Uterus (tissue), 2 donors: ENCODE measurements at regions not wholly inside any gene's neighbourhood (a gene's known extent, or its start where the extent isn't known, plus 50 kb on each side); places are given as distances from the start of the nearest gene placed in this dataset.

Experiments
- CTCF ChIP-seq, 4 experiments: fragments of 200-600 bp in 2 of 4; fragments of 450-650 bp in 2 of 4; sonication (generic) in 2 of 4; IDR thresholded peaks; one replicate each; pipeline ENCODE4 v1.5.1; 2016 to 2019; ENCODE audit warnings: antibody characterized with exemption in 4 of 4, mild to moderate bottlenecking in 2 of 4, moderate library complexity in 1 of 4
- POLR2A ChIP-seq, 2 donors: fragments of 450-650 bp; IDR thresholded peaks; one replicate each; pipeline ENCODE4 v1.6.1; 2016; ENCODE audit warnings: antibody characterized with exemption in 2 of 2, mild to moderate bottlenecking in 1 of 2, moderate library complexity in 1 of 2

- TF ChIP-seq CTCF (IDR thresholded peaks at IDR 0.05) (no peak), POLR2A (IDR thresholded peaks at IDR 0.05) (no peak)
Measured at GRCh38 chr20:57104113-57104512, 162.3 kb downstream of the BMP7 start.
